ENCODE measurements at regions not wholly inside any gene's neighbourhood (a gene's known extent, or its start where the extent isn't known, plus 50 kb on each side); places are given as distances from the start of the nearest gene placed in this dataset.

- no peak for ATAC-seq (ENCODE audit: low read depth)
- Histone ChIP-seq H3K4ac (ENCODE audit: low read depth, low read length) (no peak overlapping the region), H2AFZ (replicated peaks; ENCODE audit: low read length, poor library complexity) (no peak overlapping the region), H3K79me1 (ENCODE audit: low read depth in 1 of 2, low read length in 2 of 2) (no peaks in the 10 kb centered on the region), H4K5ac (ENCODE audit: low read depth, low read length) (no peak overlapping the region), H4K20me1 (ENCODE audit: insufficient read depth, low read length) (no peaks in the 10 kb centered on the region), H3K18ac (ENCODE audit: low read depth, low read length) (no peak overlapping the region), H2BK20ac (ENCODE audit: low read depth, low read length) (no peak overlapping the region), H3K36me3 (ENCODE audit: control insufficient read depth, insufficient read depth, low read length) (no peaks in the 10 kb centered on the region), H2BK120ac (ENCODE audit: low read depth, low read length) (no peak overlapping the region), H3K9me1 (ENCODE audit: insufficient read depth, low read length) (no peaks in the 10 kb centered on the region), H3K23ac (ENCODE audit: low read depth, low read length) (no peak overlapping the region), H3K4me1 (ENCODE audit: control insufficient read depth, insufficient read depth, low read length) (no peaks in the 10 kb centered on the region), H3K9ac (ENCODE audit: low read depth, low read length) (no peak overlapping the region), H2BK15ac (ENCODE audit: low read depth, low read length) (no peak overlapping the region), H3K4me3 (ENCODE audit: insufficient read depth, low read depth, low read length) (no peak overlapping the region), H3K56ac (ENCODE audit: extremely low read depth, insufficient read depth, low read length) (no peak overlapping the region), H3K14ac (replicated peaks; ENCODE audit: low read depth, low read length) (no peak overlapping the region), H2AK9ac (replicated peaks; ENCODE audit: low read depth, low read length, poor library complexity) (no peak overlapping the region), H2BK5ac (ENCODE audit: low read depth, low read length, poor library complexity, severe bottlenecking) (no peak overlapping the region), H3K4me2 (ENCODE audit: low read depth, low read length) (no peak overlapping the region), H3K27ac (ENCODE audit: insufficient read depth, low read length) (no peak overlapping the region), H3K9me3 (ENCODE audit: control insufficient read depth, insufficient read depth, low read length) (no peaks in the 10 kb centered on the region), H3K27me3 (ENCODE audit: control insufficient read depth, insufficient read depth, low read length) (no peaks in the 10 kb centered on the region), H2AK5ac (ENCODE audit: low read depth, low read length) (no peak overlapping the region), H4K8ac (ENCODE audit: low read depth in 2 of 2, low read length in 2 of 2) (no peak overlapping the region), H4K91ac (ENCODE audit: insufficient read depth, low read depth, low read length) (no peak overlapping the region)
- DNase-seq: no peak
- in situ Hi-C loops (cut with MboI; ENCODE audit: low sequenced_read_pairs) (no loop called here), dilution Hi-C loops (cut with HindIII; ENCODE audit: low sequenced_read_pairs, unreplicated experiment) (no loop called here), intact Hi-C loops (cut with micrococcal nuclease) (no loop called here)
- no peak for TF ChIP-seq CTCF (conservative IDR thresholded peaks at IDR 0.05; ENCODE audit: low read depth, low read length)
- TF ChIP-seq MAFK (IDR thresholded peaks at IDR 0.05; ENCODE audit: low read depth, low read length): no peak
- TF ChIP-seq MAZ (IDR thresholded peaks at IDR 0.05; ENCODE audit: borderline replicate concordance, low read depth, low read length): no peak
- TF ChIP-seq NFE2L2 (IDR thresholded peaks at IDR 0.05; ENCODE audit: low read depth, low read length): no peak
- TF ChIP-seq RFX5 (IDR thresholded peaks at IDR 0.05; ENCODE audit: low read depth, low read length): no peak
- TF ChIP-seq CEBPB (IDR thresholded peaks at IDR 0.05; ENCODE audit: low read depth, low read length): no peak
- TF ChIP-seq MXI1 (IDR thresholded peaks at IDR 0.05; ENCODE audit: borderline replicate concordance, low read depth, low read length): no peak
- no peak for TF ChIP-seq POLR2A (IDR thresholded peaks at IDR 0.05; ENCODE audit: low read depth, low read length)
- no peak for TF ChIP-seq USF2 (IDR thresholded peaks at IDR 0.05; ENCODE audit: low read depth, low read length)
- no peak for TF ChIP-seq CHD1 (IDR thresholded peaks at IDR 0.05; ENCODE audit: low read depth, low read length)
- no peak for TF ChIP-seq RAD21 (IDR thresholded peaks at IDR 0.05; ENCODE audit: low read length)
- no peak for TF ChIP-seq BHLHE40 (IDR thresholded peaks at IDR 0.05; ENCODE audit: low read depth, low read length)
- no peak for TF ChIP-seq FOS (IDR thresholded peaks at IDR 0.05; ENCODE audit: low read depth, low read length)
- no TSS peak for BruUV-seq (replicated peaks)
- CTCF ChIA-PET: no interaction called here
- POLR2A ChIA-PET (ENCODE audit: unreplicated experiment): no interaction called here
- whole genome bisulfite sequencing, 2 experiments (ENCODE audit: extremely low coverage in 2 of 2, insufficient read length in 1 of 2): no CpG with 5 or more reads among the region's 5 CpGs
Measured at GRCh38 chr6:158895661-158896060, 76.5 kb upstream of the EZR start.
